ENCODE measurements at regions not wholly inside any gene's neighbourhood (a gene's known extent, or its start where the extent isn't known, plus 50 kb on each side); places are given as distances from the start of the nearest gene placed in this dataset.

GRCh38 chr5:173741729-173742431, 125.4 kb upstream of the BOD1 start (continued):
- TF ChIP-seq TCF7 (CRISPR knock-in tag; IDR thresholded peaks at IDR 0.05; ENCODE audit: low read depth), result no peak

GRCh38 chr5:173742432-173742816, 126.0 kb upstream of the BOD1 start:
- no peak for TF ChIP-seq ZNF121 (CRISPR knock-in tag; IDR thresholded peaks at IDR 0.05)
- TF ChIP-seq E2F1 (CRISPR knock-in tag; IDR thresholded peaks at IDR 0.05), result no peak
- no peak for TF ChIP-seq STAT6 (CRISPR knock-in tag; conservative IDR thresholded peaks at IDR 0.05; ENCODE audit: low read depth)
- no peak for TF ChIP-seq GTF2I (CRISPR knock-in tag; conservative IDR thresholded peaks at IDR 0.05)
- TF ChIP-seq ZNF263 (CRISPR knock-in tag; IDR thresholded peaks at IDR 0.05; ENCODE audit: low read depth), result no peak
- no peak for TF ChIP-seq ZNF512 (CRISPR knock-in tag; IDR thresholded peaks at IDR 0.05; ENCODE audit: borderline replicate concordance)
- no peak for TF ChIP-seq USF1 (CRISPR knock-in tag; IDR thresholded peaks at IDR 0.05)
- TF ChIP-seq ATF3 (CRISPR knock-in tag; conservative IDR thresholded peaks at IDR 0.05), result no peak
- no peak for TF ChIP-seq CREM (CRISPR knock-in tag; IDR thresholded peaks at IDR 0.05)
- TF ChIP-seq ZNF396 (CRISPR knock-in tag; IDR thresholded peaks at IDR 0.05; ENCODE audit: borderline replicate concordance), result no peak
- no peak for DNase-seq (ENCODE audit: low spot score)
- ChIA-PET POLR2A (no interaction called here), CTCF (no interaction called here)
- no peak for ATAC-seq
- Mint-ChIP-seq H3K4me3 (no peak overlapping the region), H3K36me3 (0 out of 2 replicates have a peak, but pooled peaks cover 6% of the 10 kb centered on the region), H3K27ac (no peak overlapping the region), H3K27me3 (ENCODE audit: low read depth) (no peaks in the 10 kb centered on the region; the same call in 1 of the 2 replicates), H3K9me3 (peaks cover 5% of the 10 kb centered on the region), H3K4me1 (peaks cover 34% of the 10 kb centered on the region)

- CTCF ChIA-PET, result interaction anchor here (0.6 to 1.0 kb wide), 3 partner anchors 141 to 230 kb away, joined by 3 to 5 read pairs (median 3); no protein-coding TSS in a partner anchor
- Mint-ChIP-seq H3K4me3 (no peak overlapping the region), H3K36me3 (0 out of 2 replicates have a peak, but pooled peaks cover 6% of the 10 kb centered on the region), H3K9me3 (peaks cover 5% of the 10 kb centered on the region), H3K27ac (no peak overlapping the region), H3K4me1 (peaks cover 46% of the 10 kb centered on the region), H3K27me3 (ENCODE audit: low read depth) (no peaks in the 10 kb centered on the region; the same call in 1 of the 2 replicates)
- DNase-seq (ENCODE audit: low spot score) (no peak), ATAC-seq (no peak)
- POLR2A ChIA-PET, result interaction anchor here (0.8 kb wide), 1 partner anchor 10 kb away, joined by 4 read pairs; no protein-coding TSS in a partner anchor
- TF ChIP-seq ZNF396 (CRISPR knock-in tag; IDR thresholded peaks at IDR 0.05; ENCODE audit: borderline replicate concordance), result no peak
- no peak for TF ChIP-seq PRRX2 (CRISPR knock-in tag; IDR thresholded peaks at IDR 0.05)
- no peak for TF ChIP-seq NFATC4 (CRISPR knock-in tag; IDR thresholded peaks at IDR 0.05)
- no peak for TF ChIP-seq ZNF532 (CRISPR knock-in tag; IDR thresholded peaks at IDR 0.05; ENCODE audit: borderline replicate concordance)
- TF ChIP-seq NR2C2 (CRISPR knock-in tag; IDR thresholded peaks at IDR 0.05), result no peak
- no peak for TF ChIP-seq CTCF (IDR thresholded peaks at IDR 0.05)
- no peak for TF ChIP-seq RORB (CRISPR knock-in tag; IDR thresholded peaks at IDR 0.05)
- TF ChIP-seq IRF2 (CRISPR knock-in tag; IDR thresholded peaks at IDR 0.05; ENCODE audit: borderline replicate concordance, low read depth), result no peak
These were observed 127.3 kb upstream of the BOD1 start for GRCh38 chr5:173743641-173744343.

Data from WTC11 (cell line).